Rectal smooth muscle tissue (tissue), 1 donor: ENCODE measurements at regions not wholly inside any gene's neighbourhood (a gene's known extent, or its start where the extent isn't known, plus 50 kb on each side); places are given as distances from the start of the nearest gene placed in this dataset.
A peak's percentile ranks its signal among the peaks of the same experiment; 100 is the strongest.

Experiments used
- H3K27ac ChIP-seq: one replicate; pipeline ENCODE4 v1.7.0; 2013; ENCODE audit warnings: low read depth, low read length, inconsistent platforms
- H3K27me3 ChIP-seq: one replicate; pipeline ENCODE4 v1.7.0; 2013; ENCODE audit warnings: low read length; ENCODE audit not compliant: control insufficient read depth, insufficient read depth
- H3K36me3 ChIP-seq: one replicate; pipeline ENCODE4 v1.7.0; 2013; ENCODE audit warnings: low read length; ENCODE audit not compliant: control insufficient read depth, insufficient read depth
- H3K4me1 ChIP-seq: one replicate; pipeline ENCODE4 v1.7.0; 2013; ENCODE audit warnings: low read length; ENCODE audit not compliant: control insufficient read depth, insufficient read depth
- H3K4me3 ChIP-seq: one replicate; pipeline ENCODE4 v1.7.0; 2013; ENCODE audit warnings: low read length
- H3K9ac ChIP-seq: one replicate; pipeline ENCODE4 v1.7.0; 2013; ENCODE audit warnings: low read length

DNA sequence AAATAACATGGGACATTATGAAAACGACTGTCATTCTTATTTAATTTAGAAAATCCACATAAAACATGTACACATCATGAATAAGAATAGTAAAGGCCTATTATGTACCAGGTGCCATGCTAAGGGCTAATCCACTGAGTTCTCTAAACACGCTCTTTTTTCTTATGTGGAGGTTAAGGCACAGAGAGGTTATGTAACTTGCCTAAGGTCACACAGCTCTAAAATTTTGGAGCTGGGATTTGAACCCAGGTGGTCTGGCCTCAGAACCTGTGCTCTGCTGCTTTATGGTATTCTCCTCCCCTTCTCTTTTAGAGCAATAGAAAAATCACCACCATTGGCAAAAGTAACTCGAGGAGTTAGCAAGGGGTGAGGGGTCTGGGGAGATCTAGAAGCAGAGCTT is 156.9 kb upstream of the ZNF536 start:
- Histone ChIP-seq H3K4me3 (no peak overlapping the region), H3K36me3 (no peaks in the 10 kb centered on the region), H3K9ac (no peak overlapping the region), H3K27ac (no peak overlapping the region), H3K27me3 (no peaks in the 10 kb centered on the region), H3K4me1 (no peaks in the 10 kb centered on the region)

- Histone ChIP-seq H3K27me3 (no peaks in the 10 kb centered on the region), H3K4me3 (no peak overlapping the region), H3K9ac (no peak overlapping the region), H3K27ac (no peak overlapping the region), H3K36me3 (no peaks in the 10 kb centered on the region), H3K4me1 (no peaks in the 10 kb centered on the region)
Measured at GRCh38 chr19:30216453-30216852, 155.7 kb upstream of the ZNF536 start.

DNA sequence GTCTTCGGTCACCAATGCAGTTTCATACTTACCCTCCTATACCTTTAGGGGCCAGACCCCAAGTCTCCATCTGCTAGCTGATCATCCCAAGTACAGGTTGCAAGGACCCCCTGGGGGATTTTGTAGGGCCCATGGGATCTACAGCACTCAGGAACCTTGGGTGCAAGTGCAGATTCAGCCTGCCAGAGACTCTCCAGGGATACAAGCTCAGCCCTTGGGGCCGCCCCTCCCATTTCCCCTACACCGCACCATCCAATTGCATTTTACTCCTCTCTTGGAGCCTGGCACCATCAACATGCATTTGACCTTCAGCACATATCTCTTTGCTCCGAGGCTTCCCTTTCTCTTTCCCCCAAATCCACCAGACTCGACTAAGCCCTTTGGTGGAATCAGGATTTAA is 154.7 kb upstream of the ZNF536 start:
- Histone ChIP-seq H3K4me1 (no peaks in the 10 kb centered on the region), H3K9ac (no peak overlapping the region), H3K27ac (no peak overlapping the region), H3K36me3 (no peaks in the 10 kb centered on the region), H3K4me3 (no peak overlapping the region), H3K27me3 (no peaks in the 10 kb centered on the region)

GRCh38 chr19:30219702-30220101 is 152.5 kb upstream of the ZNF536 start:
- peaks cover 8% of the 10 kb centered on the region for H3K27me3 ChIP-seq
- H3K4me1 ChIP-seq, result no peaks in the 10 kb centered on the region

DNA sequence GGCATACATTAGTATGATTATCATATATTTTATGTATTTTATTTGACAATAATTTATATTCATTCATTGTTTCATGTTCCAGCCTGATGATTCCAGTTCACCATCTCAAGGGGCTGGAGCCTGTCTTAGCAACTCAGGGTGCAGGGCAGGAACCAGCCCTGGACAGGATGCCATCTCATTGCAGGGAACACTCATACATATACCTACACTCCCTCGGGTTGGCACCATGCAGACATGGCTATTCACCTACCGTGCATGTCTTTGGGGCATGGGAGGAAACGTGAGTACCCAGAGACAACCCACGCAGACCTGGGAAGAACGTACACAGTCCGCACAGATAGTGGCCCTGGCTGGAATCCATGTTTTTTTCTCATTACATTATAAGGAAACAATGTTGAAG is 151.0 kb upstream of the ZNF536 start:
- H3K27ac ChIP-seq, result no peak overlapping the region
- H3K27me3 ChIP-seq, result peaks cover 10% of the 10 kb centered on the region
- no peak overlapping the region for H3K9ac ChIP-seq
- no peaks in the 10 kb centered on the region for H3K4me1 ChIP-seq
- H3K36me3 ChIP-seq, result no peaks in the 10 kb centered on the region
- H3K4me3 ChIP-seq, result no peak overlapping the region

More at GRCh38 chr19:30219702-30220101, 152.5 kb upstream of the ZNF536 start:
- Histone ChIP-seq H3K27ac (no peak overlapping the region), H3K4me3 (no peak overlapping the region), H3K9ac (no peak overlapping the region), H3K36me3 (no peaks in the 10 kb centered on the region)

DNA sequence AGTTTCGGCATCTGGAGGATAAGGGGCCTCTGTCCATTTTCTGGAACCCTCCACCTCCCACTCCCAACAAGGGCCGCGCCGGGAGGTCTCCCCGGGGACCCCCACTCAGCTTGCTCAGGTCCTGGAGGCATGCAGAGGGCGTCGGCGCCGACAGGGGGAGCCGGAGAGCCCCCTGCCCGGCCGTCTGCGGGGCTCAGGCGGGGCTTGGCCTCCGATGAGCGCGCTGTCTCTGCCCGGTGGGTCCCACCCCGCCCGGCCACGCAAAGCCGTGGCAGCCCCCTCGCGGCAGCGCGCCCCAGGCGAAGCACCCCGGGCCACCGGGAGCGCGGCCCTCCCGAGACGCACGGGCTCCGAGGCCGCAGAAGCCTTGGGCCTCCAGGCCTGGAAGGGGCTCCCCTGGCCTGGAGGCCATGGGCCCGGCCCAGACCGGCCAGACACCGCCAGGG is 149.7 kb upstream of the ZNF536 start:
- Histone ChIP-seq H3K4me1 (no peaks in the 10 kb centered on the region), H3K27ac (no peak overlapping the region), H3K4me3 (no peak overlapping the region), H3K36me3 (no peaks in the 10 kb centered on the region), H3K27me3 (peaks cover 12% of the 10 kb centered on the region), H3K9ac (no peak overlapping the region)

- Histone ChIP-seq H3K4me3 (no peak overlapping the region), H3K27ac (no peak overlapping the region), H3K4me1 (no peaks in the 10 kb centered on the region), H3K9ac (no peak overlapping the region), H3K27me3 (peaks cover 12% of the 10 kb centered on the region), H3K36me3 (no peaks in the 10 kb centered on the region)
Measured at GRCh38 chr19:30222992-30223865, 149.0 kb upstream of the ZNF536 start.

DNA sequence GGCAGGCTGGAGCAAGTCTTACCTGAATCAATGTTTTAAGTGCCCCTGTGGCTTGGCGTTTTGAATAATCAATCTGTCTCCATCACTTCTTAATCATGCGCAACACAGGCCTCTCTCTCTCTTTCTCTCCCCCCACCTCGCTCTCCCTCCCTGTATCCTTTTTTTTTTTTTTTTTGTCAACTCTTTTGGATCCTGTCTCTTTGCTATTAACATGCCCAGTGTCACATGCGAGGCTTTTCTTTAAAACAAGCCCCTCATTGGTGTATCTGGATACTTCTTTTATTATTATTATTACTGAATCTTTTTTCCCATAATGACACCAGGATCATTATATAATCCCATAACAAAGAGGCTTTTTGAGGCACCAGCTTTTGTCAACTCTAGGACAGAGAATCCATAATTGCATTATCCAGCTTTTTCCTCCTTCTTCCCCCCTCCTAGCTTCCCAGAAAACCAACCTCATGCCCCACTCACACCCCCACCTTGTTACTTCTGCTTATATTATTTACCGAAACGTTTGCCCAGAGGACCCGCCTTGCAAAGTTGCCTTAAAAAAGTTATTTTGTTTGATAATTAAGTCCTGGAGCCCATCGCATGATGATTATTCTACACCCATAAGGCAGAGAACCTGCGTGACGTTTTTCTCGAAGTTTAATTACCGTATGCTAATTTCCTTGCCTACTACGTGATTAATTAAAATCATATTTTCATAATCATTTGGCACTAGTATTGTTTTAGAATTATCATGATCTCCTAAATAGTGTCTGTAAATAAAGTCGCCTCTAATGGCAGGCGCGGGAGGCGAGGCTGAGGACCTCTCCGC is 148.1 kb upstream of the ZNF536 start:
- H3K4me3 ChIP-seq, result no peak overlapping the region
- H3K9ac ChIP-seq, result no peak overlapping the region
- no peaks in the 10 kb centered on the region for H3K36me3 ChIP-seq
- peaks cover 12% of the 10 kb centered on the region for H3K27me3 ChIP-seq
- H3K27ac ChIP-seq, result no peak overlapping the region
- no peaks in the 10 kb centered on the region for H3K4me1 ChIP-seq

DNA sequence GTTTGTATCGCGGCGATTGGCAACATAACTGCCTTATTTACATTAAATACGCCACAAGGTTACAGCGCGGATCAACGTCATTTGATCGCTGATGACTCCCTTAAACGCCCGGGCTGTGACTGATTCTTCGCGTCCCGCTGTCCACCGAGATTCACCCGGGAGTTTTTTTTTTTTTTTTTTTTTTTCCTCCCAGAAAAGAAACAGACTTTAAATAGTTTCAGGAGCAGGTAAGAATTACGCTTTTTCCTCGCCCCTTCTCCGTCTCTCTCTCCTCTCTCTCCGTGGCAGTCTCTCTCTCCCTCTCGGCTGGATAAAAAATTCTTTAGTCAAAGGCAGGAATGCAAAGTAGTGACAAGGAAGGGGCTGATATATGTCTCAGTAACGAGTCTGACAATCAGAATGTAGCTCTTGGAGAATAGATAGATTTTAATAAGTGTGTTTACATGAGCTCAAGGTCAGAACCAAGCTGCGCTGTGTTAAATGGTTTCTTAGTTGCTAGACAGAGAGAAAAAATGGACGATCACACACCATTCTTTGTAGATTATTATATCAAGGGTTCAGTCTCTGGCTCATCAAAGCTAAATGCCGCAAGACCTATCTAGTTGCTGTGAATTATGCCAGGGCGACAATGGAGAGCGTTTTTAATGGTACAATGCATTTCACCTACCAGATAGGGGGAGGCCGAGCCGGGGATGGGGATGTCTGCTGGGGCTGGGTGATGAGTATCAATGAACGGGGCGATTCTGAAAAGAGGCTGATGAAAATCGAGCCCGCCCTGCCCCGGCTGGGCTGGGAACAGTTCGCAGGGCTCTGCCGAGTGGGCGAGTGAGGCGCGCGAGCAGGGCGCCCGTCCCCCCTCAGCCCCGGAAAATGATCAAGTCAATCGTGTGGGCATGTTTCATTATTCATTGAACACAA is 147.2 kb upstream of the ZNF536 start:
- Histone ChIP-seq H3K27me3 (peaks cover 12% of the 10 kb centered on the region), H3K4me1 (no peaks in the 10 kb centered on the region), H3K9ac (no peak overlapping the region), H3K36me3 (no peaks in the 10 kb centered on the region), H3K27ac (no peak overlapping the region), H3K4me3 (peak overlapping the region; percentile 45)

- Histone ChIP-seq H3K9ac (no peak overlapping the region), H3K27ac (peak overlapping the region; percentile 40), H3K36me3 (no peaks in the 10 kb centered on the region), H3K27me3 (peaks cover 12% of the 10 kb centered on the region), H3K4me3 (peak overlapping the region; percentile 65), H3K4me1 (no peaks in the 10 kb centered on the region)
Measured at GRCh38 chr19:30225676-30226463, 146.3 kb upstream of the ZNF536 start.

DNA sequence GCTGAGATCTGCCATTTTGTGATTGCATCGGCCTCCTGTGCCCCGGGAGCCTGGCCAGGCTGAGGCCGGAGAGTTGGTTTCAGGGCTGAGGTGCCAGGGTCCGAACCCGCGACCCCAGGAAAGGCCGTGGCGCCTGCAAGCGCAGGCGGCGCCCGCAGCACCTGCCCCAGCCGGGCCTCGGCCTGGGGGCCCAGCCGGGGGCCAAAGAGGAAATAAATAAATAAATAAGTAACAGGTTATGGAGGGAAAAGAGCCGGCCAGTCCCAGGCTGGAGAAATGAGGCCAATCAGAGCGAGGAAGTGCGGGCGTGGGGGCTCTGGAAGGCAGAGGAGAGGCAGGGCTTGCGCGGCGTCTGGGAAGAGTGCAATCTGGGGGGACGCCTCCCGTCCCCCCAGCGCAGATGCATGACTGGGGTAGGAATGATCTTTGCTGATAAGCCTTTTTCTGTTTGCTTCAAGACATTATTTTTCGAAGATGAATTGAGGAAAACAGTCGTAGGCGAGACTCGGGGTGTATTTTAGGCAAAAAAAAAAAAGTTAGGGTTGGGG is 145.6 kb upstream of the ZNF536 start:
- Histone ChIP-seq H3K36me3 (no peaks in the 10 kb centered on the region), H3K4me1 (no peaks in the 10 kb centered on the region), H3K27ac (peak overlapping the region; percentile 40), H3K27me3 (peaks cover 12% of the 10 kb centered on the region), H3K9ac (no peak overlapping the region), H3K4me3 (peak overlapping the region; percentile 65)
